ENCODE measurements at regions not wholly inside any gene's neighbourhood (a gene's known extent, or its start where the extent isn't known, plus 50 kb on each side); places are given as distances from the start of the nearest gene placed in this dataset.

GRCh38 chr2:15809404-15809803 is 130.9 kb upstream of the MYCN start:
- DNase-seq (ENCODE audit: low read depth): no peak
- TF ChIP-seq, protein P1, sequence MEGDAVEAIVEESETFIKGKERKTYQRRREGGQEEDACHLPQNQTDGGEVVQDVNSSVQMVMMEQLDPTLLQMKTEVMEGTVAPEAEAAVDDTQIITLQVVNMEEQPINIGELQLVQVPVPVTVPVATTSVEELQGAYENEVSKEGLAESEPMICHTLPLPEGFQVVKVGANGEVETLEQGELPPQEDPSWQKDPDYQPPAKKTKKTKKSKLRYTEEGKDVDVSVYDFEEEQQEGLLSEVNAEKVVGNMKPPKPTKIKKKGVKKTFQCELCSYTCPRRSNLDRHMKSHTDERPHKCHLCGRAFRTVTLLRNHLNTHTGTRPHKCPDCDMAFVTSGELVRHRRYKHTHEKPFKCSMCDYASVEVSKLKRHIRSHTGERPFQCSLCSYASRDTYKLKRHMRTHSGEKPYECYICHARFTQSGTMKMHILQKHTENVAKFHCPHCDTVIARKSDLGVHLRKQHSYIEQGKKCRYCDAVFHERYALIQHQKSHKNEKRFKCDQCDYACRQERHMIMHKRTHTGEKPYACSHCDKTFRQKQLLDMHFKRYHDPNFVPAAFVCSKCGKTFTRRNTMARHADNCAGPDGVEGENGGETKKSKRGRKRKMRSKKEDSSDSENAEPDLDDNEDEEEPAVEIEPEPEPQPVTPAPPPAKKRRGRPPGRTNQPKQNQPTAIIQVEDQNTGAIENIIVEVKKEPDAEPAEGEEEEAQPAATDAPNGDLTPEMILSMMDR (conservative IDR thresholded peaks at IDR 0.05; ENCODE audit: control insufficient read depth, insufficient read depth, low read depth, low read length): no peak

DNA sequence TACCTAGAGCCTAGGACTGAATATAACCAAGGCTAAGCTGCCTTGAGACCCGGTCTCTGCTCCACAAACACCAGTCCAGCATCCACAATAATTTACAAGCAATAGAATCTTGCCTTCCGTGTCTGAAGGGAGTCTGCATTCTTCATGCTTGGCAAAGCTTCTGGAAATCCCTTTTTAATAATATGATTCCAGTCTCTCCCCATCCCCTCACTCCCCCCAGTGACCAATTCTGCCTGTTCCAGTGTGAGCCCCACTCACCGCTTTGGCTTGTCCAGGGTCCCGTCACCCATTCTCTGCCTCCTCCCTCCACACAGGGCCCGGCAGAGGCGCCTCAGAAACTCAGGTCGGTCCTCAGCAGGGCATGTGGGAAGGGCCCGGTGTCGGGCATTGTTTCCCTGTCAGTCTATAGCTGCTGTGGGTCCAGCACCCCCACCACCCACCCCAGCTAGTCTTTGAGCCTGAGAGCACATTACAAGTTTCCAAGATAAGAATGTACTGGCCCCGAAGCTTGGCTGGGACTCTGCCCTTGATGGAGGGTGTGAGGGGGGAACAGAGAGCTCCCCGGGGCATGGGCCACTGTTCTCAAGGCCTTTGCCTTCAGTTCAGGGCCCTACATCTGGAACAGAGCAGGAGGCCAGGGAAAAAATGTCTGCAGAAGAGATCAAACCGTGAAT is 129.7 kb upstream of the MYCN start:
- no peak overlapping the region for H3K4me3 ChIP-seq (ENCODE audit: control insufficient read depth, low read depth, low read length)
- TF ChIP-seq, protein P1 (conservative IDR thresholded peaks at IDR 0.05; ENCODE audit: control insufficient read depth, insufficient read depth, low read depth, low read length): no peak
- no peak for DNase-seq (ENCODE audit: low read depth)

More at GRCh38 chr2:15809404-15809803, 130.9 kb upstream of the MYCN start:
- H3K4me3 ChIP-seq (ENCODE audit: control insufficient read depth, low read depth, low read length): no peak overlapping the region

GRCh38 chr2:15811367-15811766 is 129.0 kb upstream of the MYCN start:
- TF ChIP-seq, protein P1 (conservative IDR thresholded peaks at IDR 0.05; ENCODE audit: control insufficient read depth, insufficient read depth, low read depth, low read length): no peak
- H3K4me3 ChIP-seq (ENCODE audit: control insufficient read depth, low read depth, low read length): no peak overlapping the region
- DNase-seq (ENCODE audit: low read depth): no peak

DNA sequence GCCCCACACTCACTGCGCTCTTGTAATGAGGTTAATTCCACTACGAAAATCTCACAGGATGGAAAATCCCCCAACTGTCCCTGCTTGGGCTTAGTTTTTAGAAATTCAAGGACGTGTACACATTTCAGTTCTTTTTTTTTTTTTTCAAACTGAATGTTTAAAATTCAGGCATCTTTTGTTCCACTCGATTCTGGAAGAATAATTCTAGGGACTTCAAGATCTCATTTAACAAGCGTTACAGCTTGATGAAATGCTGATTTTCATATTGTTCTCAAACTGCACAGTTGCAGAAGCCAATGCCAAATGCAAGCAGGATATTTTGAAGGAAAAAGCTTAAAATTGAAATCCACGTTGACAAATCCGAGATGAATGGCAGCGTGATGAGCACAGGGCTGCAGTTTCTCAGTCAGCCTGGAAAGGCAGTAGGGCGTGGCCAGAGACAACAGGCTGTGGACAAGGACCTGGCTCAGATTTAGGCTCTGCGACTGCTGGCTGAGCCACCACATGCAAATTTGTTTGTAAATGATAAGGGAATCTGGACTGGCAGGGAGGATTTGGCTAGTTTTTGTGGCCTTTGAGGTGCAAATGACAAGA is 128.1 kb upstream of the MYCN start:
- H3K4me3 ChIP-seq (ENCODE audit: control insufficient read depth, low read depth, low read length): no peak overlapping the region
- DNase-seq (ENCODE audit: low read depth): no peak
- TF ChIP-seq, protein P1 (conservative IDR thresholded peaks at IDR 0.05; ENCODE audit: control insufficient read depth, insufficient read depth, low read depth, low read length): no peak

GRCh38 chr2:15813481-15814266 is 126.7 kb upstream of the MYCN start:
- no peak for DNase-seq (ENCODE audit: low read depth)
- H3K4me3 ChIP-seq (ENCODE audit: control insufficient read depth, low read depth, low read length): no peak overlapping the region
- TF ChIP-seq, protein P1 (conservative IDR thresholded peaks at IDR 0.05; ENCODE audit: control insufficient read depth, insufficient read depth, low read depth, low read length): no peak

- TF ChIP-seq, protein P1 (conservative IDR thresholded peaks at IDR 0.05; ENCODE audit: control insufficient read depth, insufficient read depth, low read depth, low read length): no peak
- DNase-seq (ENCODE audit: low read depth): no peak
- H3K4me3 ChIP-seq (ENCODE audit: control insufficient read depth, low read depth, low read length): no peak overlapping the region
Observed at GRCh38 chr2:15814403-15814802, 125.9 kb upstream of the MYCN start.
